ENCODE measurements at regions not wholly inside any gene's neighbourhood (a gene's known extent, or its start where the extent isn't known, plus 50 kb on each side); places are given as distances from the start of the nearest gene placed in this dataset.

GRCh38 chr2:221848286-221848685 is 276.2 kb upstream of the EPHA4 start:
- TF ChIP-seq EZH2 (IDR thresholded peaks at IDR 0.05; ENCODE audit: borderline replicate concordance) (no peak), CTCF (IDR thresholded peaks at IDR 0.05; ENCODE audit: poor library complexity) (no peak), EZH2phosphoT487 (IDR thresholded peaks at IDR 0.05; ENCODE audit: low read depth, severe bottlenecking, unreplicated experiment) (no peak)
